HFF-Myc (cell line): ENCODE measurements at regions not wholly inside any gene's neighbourhood (a gene's known extent, or its start where the extent isn't known, plus 50 kb on each side); places are given as distances from the start of the nearest gene placed in this dataset.

ENCODE experiments used
- DNase-seq: peaks from one replicate; pipeline ENCODE4 v3.0.0-alpha.2; 2011; ENCODE audit warnings: low read depth; ENCODE audit errors: extremely low read depth
- H3K4me3 ChIP-seq: replicated peaks from 2 replicates; pipeline ENCODE4 v1.5.1; 2011; ENCODE audit warnings: low read depth, mild to moderate bottlenecking, control low read depth, low read length
- TF ChIP-seq, protein P1 (sequence below): IDR thresholded peaks from 2 replicates; pipeline ENCODE4 v1.5.1; 2012; ENCODE audit warnings: mild to moderate bottlenecking, low read depth, low read length, control low read depth; ENCODE audit errors: missing control alignments

DNA sequence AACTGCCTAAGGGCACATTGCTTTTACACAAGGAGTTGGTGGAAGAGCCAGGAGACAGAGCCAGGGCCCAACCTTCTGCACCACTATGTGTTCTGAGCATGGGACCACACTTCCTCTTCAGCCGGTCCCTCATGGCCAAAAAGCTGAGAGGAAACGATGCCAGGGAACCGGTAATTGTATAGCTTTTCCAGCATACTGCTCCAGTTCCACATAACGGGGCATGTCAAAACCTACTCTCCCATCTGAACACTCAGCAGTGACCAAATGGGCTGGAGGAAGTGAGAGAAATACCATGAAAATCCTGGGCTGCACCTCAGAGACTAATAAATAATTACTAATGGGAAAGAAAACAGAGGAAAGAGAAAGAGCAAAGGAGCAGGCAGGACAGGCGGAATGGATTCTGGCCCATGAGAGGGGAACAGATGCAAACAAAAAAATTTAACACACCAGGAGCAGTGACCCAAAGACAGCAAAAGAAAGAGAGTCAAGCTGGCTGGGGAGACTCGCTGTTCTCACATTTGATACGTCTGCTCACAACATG lies 52.0 kb upstream of the BMP2 start:
- TF ChIP-seq, protein P1, sequence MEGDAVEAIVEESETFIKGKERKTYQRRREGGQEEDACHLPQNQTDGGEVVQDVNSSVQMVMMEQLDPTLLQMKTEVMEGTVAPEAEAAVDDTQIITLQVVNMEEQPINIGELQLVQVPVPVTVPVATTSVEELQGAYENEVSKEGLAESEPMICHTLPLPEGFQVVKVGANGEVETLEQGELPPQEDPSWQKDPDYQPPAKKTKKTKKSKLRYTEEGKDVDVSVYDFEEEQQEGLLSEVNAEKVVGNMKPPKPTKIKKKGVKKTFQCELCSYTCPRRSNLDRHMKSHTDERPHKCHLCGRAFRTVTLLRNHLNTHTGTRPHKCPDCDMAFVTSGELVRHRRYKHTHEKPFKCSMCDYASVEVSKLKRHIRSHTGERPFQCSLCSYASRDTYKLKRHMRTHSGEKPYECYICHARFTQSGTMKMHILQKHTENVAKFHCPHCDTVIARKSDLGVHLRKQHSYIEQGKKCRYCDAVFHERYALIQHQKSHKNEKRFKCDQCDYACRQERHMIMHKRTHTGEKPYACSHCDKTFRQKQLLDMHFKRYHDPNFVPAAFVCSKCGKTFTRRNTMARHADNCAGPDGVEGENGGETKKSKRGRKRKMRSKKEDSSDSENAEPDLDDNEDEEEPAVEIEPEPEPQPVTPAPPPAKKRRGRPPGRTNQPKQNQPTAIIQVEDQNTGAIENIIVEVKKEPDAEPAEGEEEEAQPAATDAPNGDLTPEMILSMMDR = no peak
- H3K4me3 ChIP-seq = no peak overlapping the region
- no peak for DNase-seq

DNA sequence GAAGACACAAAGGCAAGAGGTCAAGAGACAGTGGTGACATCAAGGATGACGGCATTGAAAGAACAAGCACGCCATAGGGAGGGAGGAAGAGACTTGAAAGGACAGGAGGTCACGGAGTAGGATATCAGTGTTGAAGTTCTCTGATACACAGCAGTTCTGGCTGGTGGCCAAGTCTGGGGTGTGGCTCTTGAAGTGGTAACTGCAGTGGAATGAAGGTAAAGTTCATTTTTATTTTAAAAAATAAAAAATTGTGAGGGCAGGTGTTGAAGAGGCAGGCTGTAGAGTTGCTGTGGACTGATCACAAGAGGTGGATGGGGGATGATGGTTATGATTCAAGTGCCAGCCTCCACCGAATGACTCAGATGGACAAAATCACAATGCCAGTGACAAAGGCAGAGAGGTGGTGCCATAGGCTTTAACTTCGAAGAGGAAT lies 53.2 kb upstream of the BMP2 start:
- H3K4me3 ChIP-seq = no peak overlapping the region
- TF ChIP-seq, protein P1 = no peak
- no peak for DNase-seq

DNA sequence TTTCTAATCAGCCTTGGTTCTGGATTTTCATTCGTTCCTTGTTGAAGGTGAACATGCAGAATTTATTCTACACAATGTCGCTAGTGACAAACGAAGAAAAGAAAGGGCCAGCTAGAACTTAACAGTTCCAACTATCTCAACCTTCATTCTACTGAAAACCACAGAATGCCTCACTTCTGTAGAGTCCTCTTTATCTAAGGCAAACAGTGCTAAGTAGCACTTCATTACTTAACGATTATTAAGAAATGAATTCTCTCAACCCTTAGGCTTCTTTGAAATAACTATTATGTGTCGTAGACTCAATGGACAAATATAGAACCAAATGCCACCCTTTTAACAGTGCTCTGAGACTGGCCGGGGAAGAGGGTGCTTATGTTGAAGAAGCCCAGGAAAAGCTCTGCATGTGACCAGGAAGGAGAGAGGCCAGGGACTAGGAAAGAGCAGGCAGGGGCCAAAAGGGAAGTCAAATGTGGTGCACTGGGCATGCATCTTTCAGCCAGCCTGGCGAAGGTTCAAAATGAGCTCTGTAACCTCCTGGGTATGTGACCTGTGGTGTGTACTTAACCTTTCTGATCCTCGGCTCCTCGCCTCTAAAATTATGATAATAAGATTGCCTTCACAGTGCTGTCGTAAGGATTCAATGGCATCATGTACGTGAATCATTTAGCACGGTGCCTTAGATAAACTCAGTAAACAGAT lies 55.4 kb upstream of the BMP2 start:
- TF ChIP-seq, protein P1 = no peak
- H3K4me3 ChIP-seq = no peak overlapping the region
- no peak for DNase-seq

DNA sequence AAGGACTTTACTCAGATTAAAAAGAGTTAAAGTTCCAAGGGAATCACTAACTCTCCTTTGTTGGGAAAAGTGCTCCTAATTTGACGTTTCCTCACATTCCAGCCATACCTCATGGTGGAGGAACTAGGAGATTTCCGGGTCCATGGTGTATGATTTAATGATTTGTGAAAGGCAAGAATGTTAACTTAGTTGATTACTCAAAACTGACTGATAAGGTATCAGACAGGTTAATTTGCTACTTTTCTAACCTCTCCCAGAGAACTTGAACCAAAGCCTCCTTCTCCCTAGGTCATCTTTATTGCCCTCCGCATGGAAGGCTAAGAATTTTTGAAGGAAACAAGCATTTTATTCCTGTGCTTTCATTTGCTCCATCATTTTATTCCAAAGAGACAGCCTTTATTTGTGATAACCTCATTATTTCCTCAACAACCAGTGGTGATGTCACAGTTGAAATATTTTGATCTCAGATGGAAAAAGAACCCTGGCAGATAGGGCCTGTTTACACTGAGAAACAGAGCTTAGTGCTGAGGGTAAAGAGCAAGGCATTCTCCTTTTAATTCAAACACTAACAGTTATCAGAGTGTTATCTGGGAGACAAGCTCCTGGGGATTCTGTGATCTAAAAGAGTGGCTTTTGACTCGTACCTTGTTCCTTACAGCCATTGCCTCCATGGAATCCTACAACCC lies 57.4 kb upstream of the BMP2 start:
- DNase-seq = no peak
- TF ChIP-seq, protein P1 = no peak
- H3K4me3 ChIP-seq = no peak overlapping the region

DNA sequence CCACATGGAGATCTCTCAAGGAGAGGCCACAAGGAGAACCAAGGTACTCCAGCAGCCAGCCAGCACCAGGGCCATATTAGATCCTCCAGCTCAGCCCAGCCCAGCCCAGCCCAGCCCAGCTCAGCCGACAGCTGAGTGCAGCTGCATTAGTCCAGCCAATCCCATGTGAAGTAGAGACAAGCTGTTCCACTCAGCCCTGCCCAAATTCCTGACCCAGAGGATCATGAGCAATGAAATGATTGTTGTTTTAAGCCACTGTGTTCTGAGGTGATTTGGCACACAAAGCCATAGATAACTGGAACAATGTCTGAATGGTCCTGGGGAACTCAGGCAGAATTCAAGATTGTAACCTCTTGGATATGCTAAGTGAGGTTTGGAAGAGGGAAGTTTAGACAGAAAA lies 59.5 kb upstream of the BMP2 start:
- TF ChIP-seq, protein P1 = no peak

DNA sequence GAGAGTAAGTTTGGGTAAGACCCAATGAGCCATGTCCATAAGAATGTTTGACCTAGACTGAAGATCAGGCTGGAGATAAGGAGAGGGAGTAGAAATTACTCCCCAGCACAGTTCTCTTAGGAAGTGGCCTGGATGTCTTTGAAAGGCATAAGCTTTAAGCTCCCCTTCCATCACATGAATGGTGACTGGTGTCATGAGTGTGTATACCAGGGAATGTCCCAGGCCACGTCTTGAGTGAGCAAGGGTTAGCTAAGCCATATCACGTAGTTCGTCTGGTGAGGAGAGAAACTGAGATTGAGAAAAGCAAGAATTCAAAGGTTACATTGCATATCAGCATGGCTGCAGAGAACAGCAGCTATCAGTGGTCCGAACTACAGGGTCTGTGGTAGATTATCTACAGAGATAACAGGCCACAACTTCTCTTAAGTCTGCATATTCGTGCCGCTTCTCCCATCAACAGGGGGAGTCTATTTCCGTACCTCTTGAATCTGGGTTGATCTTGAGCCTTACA lies 60.1 kb upstream of the BMP2 start:
- TF ChIP-seq, protein P1 = no peak
- no peak for DNase-seq
- no peak overlapping the region for H3K4me3 ChIP-seq

More for the DNA sequence above, 59.5 kb upstream of the BMP2 start:
- no peak for DNase-seq
- no peak overlapping the region for H3K4me3 ChIP-seq
